CD14-positive monocyte (primary cell): ENCODE measurements at regions not wholly inside any gene's neighbourhood (a gene's known extent, or its start where the extent isn't known, plus 50 kb on each side); places are given as distances from the start of the nearest gene placed in this dataset.

Experiments
- DNase-seq, 3 donors: peaks; one replicate each; pipeline ENCODE4 v3.0.0-alpha.2; 2011 to 2022
- H2AFZ ChIP-seq: 2 replicates; pipeline ENCODE4 v1.6.0; 2012; ENCODE audit warnings: mild to moderate bottlenecking, low read depth, low read length, inconsistent platforms; ENCODE audit not compliant: insufficient read depth, poor library complexity, severe bottlenecking
- H3K27ac ChIP-seq, 2 donors: 1 replicate in 1 of 2; 2 replicates in 1 of 2; pipeline ENCODE4 v1.5.1; 2012 to 2013; ENCODE audit warnings: low read length in 2 of 2, control low read depth in 1 of 2, inconsistent platforms in 1 of 2, low read depth in 1 of 2, mild to moderate bottlenecking in 1 of 2
- H3K27me3 ChIP-seq, 2 donors: one replicate each; pipeline versions ENCODE4 v1.6.0 to v1.6.1; 2011 to 2013; ENCODE audit warnings: low read length in 2 of 2; ENCODE audit not compliant: control insufficient read depth in 2 of 2, insufficient read depth in 2 of 2
- H3K36me3 ChIP-seq, 2 donors: replicated peaks in 1 of 2; 1 replicate in 1 of 2; 2 replicates in 1 of 2; pipeline versions ENCODE4 v1.5.1 to v1.6.1; 2012 to 2013; ENCODE audit warnings: low read length in 2 of 2, control low read depth in 1 of 2, inconsistent platforms in 1 of 2, mild to moderate bottlenecking in 1 of 2; ENCODE audit not compliant: insufficient read depth in 2 of 2, control insufficient read depth in 1 of 2
- H3K4me1 ChIP-seq, 2 donors: 1 replicate in 1 of 2; 2 replicates in 1 of 2; pipeline versions ENCODE4 v1.5.1 to v1.6.1; 2012 to 2013; ENCODE audit warnings: low read length in 2 of 2, control low read depth in 1 of 2, inconsistent platforms in 1 of 2, mild to moderate bottlenecking in 1 of 2, moderate library complexity in 1 of 2; ENCODE audit not compliant: insufficient read depth in 2 of 2, control insufficient read depth in 1 of 2
- H3K4me2 ChIP-seq: replicated peaks from 2 replicates; pipeline ENCODE3; 2012; ENCODE audit warnings: low read length, moderate library complexity, mild to moderate bottlenecking; ENCODE audit not compliant: poor library complexity, severe bottlenecking; ENCODE audit errors: extremely low read depth
- H3K4me3 ChIP-seq, 3 experiments: fragments of 200-600 bp in 1 of 3; sonication (generic) in 1 of 3; replicated peaks in 1 of 3; 1 replicate in 2 of 3; 2 replicates in 1 of 3; pipeline ENCODE4 v1.5.1; 2011 to 2013; ENCODE audit warnings: low read length in 3 of 3, mild to moderate bottlenecking in 3 of 3, control low read depth in 2 of 3, low read depth in 2 of 3, inconsistent platforms in 1 of 3, moderate library complexity in 1 of 3
- H3K79me2 ChIP-seq: 2 replicates; pipeline ENCODE4 v1.6.0; 2012; ENCODE audit warnings: mild to moderate bottlenecking, control low read depth, inconsistent platforms, low read length, moderate library complexity; ENCODE audit not compliant: insufficient read depth
- H3K9ac ChIP-seq: 2 replicates; pipeline ENCODE4 v1.6.0; 2017; ENCODE audit warnings: low read length, mild to moderate bottlenecking; ENCODE audit not compliant: insufficient read depth, poor library complexity, severe bottlenecking
- H3K9me3 ChIP-seq, 2 donors: replicated peaks in 1 of 2; 1 replicate in 1 of 2; 2 replicates in 1 of 2; pipeline versions ENCODE4 v1.5.1 to v1.6.1; 2012 to 2013; ENCODE audit warnings: low read length in 2 of 2, control low read depth in 1 of 2; ENCODE audit not compliant: control insufficient read depth in 1 of 2, insufficient read depth in 1 of 2
- H4K20me1 ChIP-seq: 2 replicates; pipeline ENCODE4 v1.6.0; 2012; ENCODE audit warnings: mild to moderate bottlenecking, low read length, control low read depth, moderate library complexity; ENCODE audit not compliant: insufficient read depth
- H3K27ac Mint-ChIP-seq, 7 donors: one replicate each; pipeline ENCODE4 v1.8.0; 2020; ENCODE audit warnings: mild to moderate bottlenecking in 7 of 7, mixed read lengths in 7 of 7, moderate library complexity in 6 of 7, inconsistent platforms in 2 of 7
- H3K27me3 Mint-ChIP-seq, 3 donors: one replicate each; pipeline ENCODE4 v1.8.0; 2021 to 2022; ENCODE audit warnings: low read depth in 3 of 3, mild to moderate bottlenecking in 3 of 3, mixed read lengths in 3 of 3, moderate library complexity in 3 of 3, inconsistent platforms in 1 of 3
- H3K36me3 Mint-ChIP-seq, 2 donors: one replicate each; pipeline ENCODE4 v1.8.0; 2020; ENCODE audit warnings: mixed read lengths in 2 of 2, inconsistent platforms in 1 of 2, mild to moderate bottlenecking in 1 of 2
- H3K4me1 Mint-ChIP-seq: one replicate; pipeline ENCODE4 v1.8.0; 2020; ENCODE audit warnings: mild to moderate bottlenecking, mixed read lengths
- H3K4me3 Mint-ChIP-seq, 2 donors: one replicate each; pipeline ENCODE4 v1.8.0; 2020; ENCODE audit warnings: mild to moderate bottlenecking in 2 of 2, mixed read lengths in 2 of 2, moderate library complexity in 1 of 2
- H3K9me3 Mint-ChIP-seq, 7 donors: one replicate each; pipeline ENCODE4 v1.8.0; 2020 to 2022; ENCODE audit warnings: mixed read lengths in 7 of 7, mild to moderate bottlenecking in 6 of 7, moderate library complexity in 6 of 7, inconsistent platforms in 2 of 7
- WGBS: methylation state at CpG from one replicate; pipeline ENCODE4 v1.1.5; 2013; ENCODE audit warnings: missing lambda C conversion rate; ENCODE audit not compliant: insufficient coverage; 5-methylcytosine and 5-hydroxymethylcytosine counted together
- intact Hi-C, 2 donors: fragments of 100-400 bp; cut with micrococcal nuclease; formaldehyde crosslinking; loops; one replicate each; pipeline versions ENCODE4 v1.15.0 to v1.15.1; 2023
- TF ChIP-seq, protein P1 (sequence below): fragments of 200-600 bp; IDR thresholded peaks from one replicate; pipeline ENCODE4 v1.8.0; 2022; ENCODE audit warnings: antibody characterized with exemption, mild to moderate bottlenecking

DNA sequence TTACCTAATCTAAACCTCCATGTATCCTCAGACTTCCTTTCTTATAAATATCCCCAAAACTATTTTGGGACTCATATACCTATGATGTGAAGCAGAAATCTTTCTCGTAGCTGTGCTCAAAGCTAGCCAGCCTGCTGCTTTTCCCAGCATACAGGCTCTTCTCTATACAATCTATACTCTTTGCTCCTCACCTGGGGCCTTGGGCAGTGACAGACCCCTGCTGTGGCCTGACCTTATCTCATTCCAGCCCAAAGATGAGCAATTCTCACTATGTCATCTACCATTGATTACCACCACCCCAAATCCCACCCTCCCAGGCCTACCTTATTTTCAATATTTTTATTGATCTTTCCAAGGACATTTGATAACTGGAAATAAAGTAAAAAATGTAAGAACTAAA, 83.2 kb upstream of the FBXL4 start:
- Mint-ChIP-seq H3K4me3 (no peak overlapping the region), H3K27ac (no peak overlapping the region), H3K36me3 (no peaks in the 10 kb centered on the region), H3K4me1 (no peaks in the 10 kb centered on the region), H3K9me3 (peaks cover 12 to 17% (median 14%) of the 10 kb centered on the region in 7 donors), H3K27me3 (peaks cover 0 to 3% (median 0%) of the 10 kb centered on the region in 3 donors)
- TF ChIP-seq, protein P1, sequence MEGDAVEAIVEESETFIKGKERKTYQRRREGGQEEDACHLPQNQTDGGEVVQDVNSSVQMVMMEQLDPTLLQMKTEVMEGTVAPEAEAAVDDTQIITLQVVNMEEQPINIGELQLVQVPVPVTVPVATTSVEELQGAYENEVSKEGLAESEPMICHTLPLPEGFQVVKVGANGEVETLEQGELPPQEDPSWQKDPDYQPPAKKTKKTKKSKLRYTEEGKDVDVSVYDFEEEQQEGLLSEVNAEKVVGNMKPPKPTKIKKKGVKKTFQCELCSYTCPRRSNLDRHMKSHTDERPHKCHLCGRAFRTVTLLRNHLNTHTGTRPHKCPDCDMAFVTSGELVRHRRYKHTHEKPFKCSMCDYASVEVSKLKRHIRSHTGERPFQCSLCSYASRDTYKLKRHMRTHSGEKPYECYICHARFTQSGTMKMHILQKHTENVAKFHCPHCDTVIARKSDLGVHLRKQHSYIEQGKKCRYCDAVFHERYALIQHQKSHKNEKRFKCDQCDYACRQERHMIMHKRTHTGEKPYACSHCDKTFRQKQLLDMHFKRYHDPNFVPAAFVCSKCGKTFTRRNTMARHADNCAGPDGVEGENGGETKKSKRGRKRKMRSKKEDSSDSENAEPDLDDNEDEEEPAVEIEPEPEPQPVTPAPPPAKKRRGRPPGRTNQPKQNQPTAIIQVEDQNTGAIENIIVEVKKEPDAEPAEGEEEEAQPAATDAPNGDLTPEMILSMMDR, result no peak
- Histone ChIP-seq H3K4me1 (no peaks in the 10 kb centered on the region), H3K4me2 (no peak overlapping the region), H3K36me3 (no peaks in the 10 kb centered on the region), H3K9ac (no peak overlapping the region), H3K27me3 (no peaks in the 10 kb centered on the region), H3K79me2 (no peaks in the 10 kb centered on the region), H3K27ac (no peak overlapping the region), H3K9me3 (peaks cover 11 to 14% of the 10 kb centered on the region in 2 donors), H4K20me1 (no peaks in the 10 kb centered on the region), H2AFZ (no peak overlapping the region), H3K4me3 (no peak overlapping the region)
- intact Hi-C loops, result no loop called here
- no peak for DNase-seq
- WGBS, result no CpG with 5 or more reads among the region's 1 CpG

DNA sequence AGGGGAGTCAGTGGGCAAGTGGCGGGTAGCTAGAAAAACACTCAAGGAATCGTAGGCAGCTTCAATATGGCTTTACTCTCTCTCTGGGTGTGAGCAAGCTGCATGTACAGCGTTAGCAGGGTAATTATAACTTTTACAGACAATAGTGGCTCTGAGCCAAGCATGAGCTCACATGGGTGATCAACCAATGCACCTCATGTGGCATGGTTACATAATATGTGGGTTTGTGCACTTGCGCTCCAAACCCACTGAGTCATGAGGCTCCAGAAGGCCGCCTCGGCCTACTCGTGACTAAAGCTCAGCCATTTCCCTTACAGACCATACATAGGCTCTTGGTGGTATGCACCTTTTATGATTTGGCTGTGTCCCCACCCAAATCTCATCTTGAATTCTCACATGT, 78.4 kb upstream of the FBXL4 start:
- Histone ChIP-seq H3K9ac (no peak overlapping the region), H3K27ac (no peak overlapping the region), H3K27me3 (no peaks in the 10 kb centered on the region), H3K79me2 (no peaks in the 10 kb centered on the region), H3K4me3 (no peak overlapping the region), H2AFZ (no peak overlapping the region), H3K36me3 (no peaks in the 10 kb centered on the region), H3K4me1 (no peaks in the 10 kb centered on the region), H4K20me1 (no peaks in the 10 kb centered on the region), H3K4me2 (no peak overlapping the region), H3K9me3 (peaks cover 27 to 44% of the 10 kb centered on the region in 2 donors)
- intact Hi-C loops, result no loop called here
- WGBS, result 96% methylated on average over 3 of the region's 7 CpGs
- Mint-ChIP-seq H3K4me1 (no peaks in the 10 kb centered on the region), H3K9me3 (peaks cover 19 to 40% (median 30%) of the 10 kb centered on the region in 7 donors), H3K4me3 (no peak overlapping the region), H3K27ac (no peak overlapping the region), H3K27me3 (peaks cover 0 to 2% (median 0%) of the 10 kb centered on the region in 3 donors), H3K36me3 (no peaks in the 10 kb centered on the region)
- no peak for DNase-seq
- TF ChIP-seq, protein P1, result no peak
